ENCODE measurements at regions not wholly inside any gene's neighbourhood (a gene's known extent, or its start where the extent isn't known, plus 50 kb on each side); places are given as distances from the start of the nearest gene placed in this dataset.

GRCh38 chr17:34163123-34163522 lies 92.0 kb upstream of the CCL2 start:
- TF ChIP-seq CTCF (IDR thresholded peaks at IDR 0.05; ENCODE audit: low read depth, low read length) = no peak
- no peak for TF ChIP-seq EZH2phosphoT487 (IDR thresholded peaks at IDR 0.05; ENCODE audit: low read depth)

All from OCI-LY3 (cell line).